ENCODE measurements at regions not wholly inside any gene's neighbourhood (a gene's known extent, or its start where the extent isn't known, plus 50 kb on each side); places are given as distances from the start of the nearest gene placed in this dataset.

GRCh38 chr7:157065046-157065445 is 54.6 kb upstream of the MNX1 start:
- H4K20me1 ChIP-seq (replicated peaks; ENCODE audit: control insufficient read depth, insufficient read depth, low read length) = no peaks in the 10 kb centered on the region
- peaks cover 26 to 28% of the 10 kb centered on the region in 2 experiments for H3K27me3 ChIP-seq (ENCODE audit: control insufficient read depth in 2 of 2, insufficient read depth in 2 of 2, low read length in 2 of 2)
- H3K9ac ChIP-seq (ENCODE audit: insufficient read depth in 1 of 2, low read depth in 2 of 2, low read length in 2 of 2) = no peak overlapping the region
- ChIA-PET CTCF (ENCODE audit: low intra/inter-chr PET ratio) (no interaction called here), POLR2A (no interaction called here)
- FAIRE-seq (no peak), DNase-seq (ENCODE audit: extremely low read depth in 1 of 4, low spot score in 3 of 4) (peak in 1 of 4 experiments; percentile 5), ATAC-seq (no peak)
- H3K9me1 ChIP-seq (ENCODE audit: control insufficient read depth, insufficient read depth, low read length) = no peaks in the 10 kb centered on the region
- H3K27ac ChIP-seq (ENCODE audit: extremely low read depth, low read depth, low read length) = no peak overlapping the region
- H3K4me1 ChIP-seq (replicated peaks in 1 of 2; ENCODE audit: control insufficient read depth in 2 of 2, insufficient read depth in 2 of 2, low read length in 2 of 2) = no peaks in the 10 kb centered on the region
- no peak overlapping the region for H2AFZ ChIP-seq (ENCODE audit: low read depth, low read length)
- in situ Hi-C loops (cut with MboI) (no loop called here), intact Hi-C loops (cut with micrococcal nuclease) (no loop called here)
- TF ChIP-seq MIER1 (IDR thresholded peaks at IDR 0.05; ENCODE audit: low read depth) = no peak
- TF ChIP-seq GABPB1 (CRISPR knock-in tag; IDR thresholded peaks at IDR 0.05) = no peak
- TF ChIP-seq ZEB2 (IDR thresholded peaks at IDR 0.05) = no peak
- no peak for TF ChIP-seq ZNF280B (CRISPR knock-in tag; IDR thresholded peaks at IDR 0.05)
- no peak for TF ChIP-seq SETDB1 (IDR thresholded peaks at IDR 0.05; ENCODE audit: low read length)
- TF ChIP-seq E2F5 (CRISPR knock-in tag; IDR thresholded peaks at IDR 0.05) = no peak
- no peak for TF ChIP-seq RREB1 (CRISPR knock-in tag; IDR thresholded peaks at IDR 0.05)
- TF ChIP-seq ZNF79 (CRISPR knock-in tag; IDR thresholded peaks at IDR 0.05; ENCODE audit: low read depth) = no peak
- TF ChIP-seq PHTF2 (CRISPR knock-in tag; IDR thresholded peaks at IDR 0.05) = no peak
- TF ChIP-seq C11orf30 (IDR thresholded peaks at IDR 0.05; ENCODE audit: low read depth) = no peak
- TF ChIP-seq STAG1 (CRISPR knock-in tag; IDR thresholded peaks at IDR 0.05; ENCODE audit: borderline replicate concordance) = no peak
- TF ChIP-seq TAF15 (IDR thresholded peaks at IDR 0.05; ENCODE audit: low read depth, low read length) = no peak
- TF ChIP-seq ZNF23 (CRISPR knock-in tag; IDR thresholded peaks at IDR 0.05) = no peak
- TF ChIP-seq U2AF1 (optimal IDR thresholded peaks at IDR 0.05; ENCODE audit: low read depth, low read length) = no peak
- no peak for TF ChIP-seq ZNF766 (CRISPR knock-in tag; conservative IDR thresholded peaks at IDR 0.05)
- H3K4me3 ChIP-seq = no peak overlapping the region
- H3K36me3 ChIP-seq (ENCODE audit: control insufficient read depth, insufficient read depth, low read length) = no peaks in the 10 kb centered on the region
- peaks cover 15% of the 10 kb centered on the region; the same call in 1 of the 2 replicates for H3K9me3 ChIP-seq (replicated peaks; ENCODE audit: control insufficient read depth, insufficient read depth, low read depth, low read length)
- no peak overlapping the region for H3K4me2 ChIP-seq (ENCODE audit: insufficient read depth, low read length)
- WGBS (ENCODE audit: insufficient coverage, low coverage, missing lambda C conversion rate) = 0% methylated on average over 7 of the region's 7 CpGs
- no peaks in the 10 kb centered on the region for H3K79me2 ChIP-seq (ENCODE audit: control insufficient read depth, insufficient read depth, low read length)
- no TSS peak for BruUV-seq (replicated peaks)

Data from K562 (cell line).